Heart left ventricle (tissue), 16 donors: ENCODE measurements at regions not wholly inside any gene's neighbourhood (a gene's known extent, or its start where the extent isn't known, plus 50 kb on each side); places are given as distances from the start of the nearest gene placed in this dataset.

Experiments
- ATAC-seq, 4 donors: fragments of 200-7000 bp; cut with Tn5 transposase; one replicate each; pipeline ENCODE4 v1.9.1; 2020 to 2022; ENCODE audit warnings: moderate library complexity in 4 of 4, mild to moderate bottlenecking in 3 of 4, moderate number of reproducible peaks in 1 of 4
- DNase-seq, 5 donors: peaks; one replicate each; pipeline ENCODE4 v3.0.0-alpha.2; 2020
- H3K27ac ChIP-seq, 12 donors: fragments of 200-600 bp; sonication (generic) in 4 of 12; one replicate each; pipeline versions ENCODE4 v1.5.0 to v1.8.0; 2016 to 2022; ENCODE audit warnings: mild to moderate bottlenecking in 2 of 12
- H3K27me3 ChIP-seq, 9 donors: fragments of 200-600 bp; sonication (generic) in 2 of 9; one replicate each; pipeline versions ENCODE4 v1.5.1 to v1.8.0; 2016 to 2022; ENCODE audit warnings: mild to moderate bottlenecking in 3 of 9
- H3K36me3 ChIP-seq, 9 donors: fragments of 200-600 bp; sonication (generic) in 2 of 9; one replicate each; pipeline versions ENCODE4 v1.5.0 to v1.8.0; 2018 to 2022; ENCODE audit warnings: mild to moderate bottlenecking in 2 of 9
- H3K4me1 ChIP-seq, 12 donors: fragments of 200-600 bp; sonication (generic) in 4 of 12; one replicate each; pipeline versions ENCODE4 v1.5.0 to v1.8.0; 2016 to 2022; ENCODE audit warnings: mild to moderate bottlenecking in 3 of 12
- H3K4me3 ChIP-seq, 12 donors: fragments of 200-600 bp; sonication (generic) in 4 of 12; one replicate each; pipeline versions ENCODE4 v1.5.0 to v1.8.0; 2017 to 2022; ENCODE audit warnings: mild to moderate bottlenecking in 9 of 12, moderate library complexity in 4 of 12
- H3K9me3 ChIP-seq, 12 donors: fragments of 200-600 bp; sonication (generic) in 4 of 12; one replicate each; pipeline versions ENCODE4 v1.5.0 to v1.8.0; 2016 to 2022; ENCODE audit warnings: mild to moderate bottlenecking in 1 of 12
- POLR2A ChIP-seq, 2 donors: fragments of 450-650 bp; IDR thresholded peaks; one replicate each; pipeline ENCODE4 v1.6.1; 2017; ENCODE audit warnings: antibody characterized with exemption in 2 of 2, mild to moderate bottlenecking in 2 of 2, moderate library complexity in 2 of 2
- WGBS, 4 donors: extraction: QIAGEN DNeasy Blood & Tissue Kit in 2 of 4; methylation state at CpG; one replicate each; pipeline versions ENCODE4 v1.1.5 to v1.1.7; 2013 to 2018; 5-methylcytosine and 5-hydroxymethylcytosine counted together
- intact Hi-C, 10 donors: fragments of 100-400 bp; cut with DNase I; formaldehyde crosslinking; loops; one replicate each; pipeline versions ENCODE4 v1.11.1 to v1.14.2; 2022
- TF ChIP-seq, protein P1 (sequence below), 12 donors: fragments of 200-600 bp; sonication (generic) in 4 of 12; IDR thresholded peaks; one replicate each; pipeline versions ENCODE4 v1.5.0 to v1.8.0; 2018 to 2022; ENCODE audit warnings: antibody characterized with exemption in 12 of 12, mild to moderate bottlenecking in 5 of 12
- donor health status: ischemic (EF 13 %, LVEDD 7.1; RV severe dilation, severe dysfunction).
- donor health status: healthy with polysubstance abuse.
- donor health status: DM: no; HTN: yes; CAD: no.
- donor health status: DM: no; HTN: no; CAD: no.
- donor health status: ischemic (EF 25% LVEDD 6.9; RV normal size, moderate dysfunction).
- donor health status: ischemic (EF 25% LVEDD 5.7; RV mildly dilated, moderate dysfunction).
- donor health status: healthy.
- donor health status: DM: yes; HTN: yes; CAD: no.
- donor health status: ischemic (EF 35%, LVEDD 5.7; RV mildly dilated, moderate dysfunction).
- donor health status: nonischemic (EF 11% LVEDD 7.7; RV severe dilation, severe dysfunction).
- donor health status: DM: yes; HTN: yes; CAD: no.
- donor health status: PGD.
- donor health status: ischemic (EF 29% LVEDD 5.4; RV normal size, mild dysfunction).
- donor health status: nonischemic (EF 23%, LVEDD 6.1; RV moderate dilation, normal function).

DNA sequence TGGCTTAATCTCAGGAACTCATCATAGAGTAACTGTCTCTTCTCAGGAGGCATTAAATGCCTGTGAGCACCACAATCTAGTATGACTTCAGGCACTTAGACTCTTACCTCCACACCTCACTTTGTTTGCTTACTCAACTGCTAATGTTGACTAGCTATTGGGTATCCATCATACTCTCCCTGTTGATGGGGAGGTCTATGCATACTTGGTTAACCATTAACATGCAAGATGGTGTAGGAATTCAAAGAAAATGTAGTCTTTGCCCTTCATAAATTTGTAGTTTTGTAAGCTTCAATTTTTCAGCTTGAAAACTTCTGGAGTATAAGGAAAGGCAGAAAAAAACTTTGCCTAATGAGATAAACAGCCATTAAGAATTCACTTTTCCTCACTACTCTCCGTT, 501.0 kb upstream of the MARCKS start:
- Histone ChIP-seq H3K36me3 (no peaks in the 10 kb centered on the region), H3K27me3 (no peaks in the 10 kb centered on the region), H3K9me3 (no peaks in the 10 kb centered on the region), H3K4me1 (peaks cover 0 to 23% (median 11%) of the 10 kb centered on the region in 12 donors), H3K27ac (no peak overlapping the region), H3K4me3 (no peak overlapping the region)
- no peak for DNase-seq
- WGBS, 4 donors = 48 to 67% (median 62%) methylated on average over 1 of the region's 1 CpG
- intact Hi-C loops = no loop called here
- TF ChIP-seq, protein P1, sequence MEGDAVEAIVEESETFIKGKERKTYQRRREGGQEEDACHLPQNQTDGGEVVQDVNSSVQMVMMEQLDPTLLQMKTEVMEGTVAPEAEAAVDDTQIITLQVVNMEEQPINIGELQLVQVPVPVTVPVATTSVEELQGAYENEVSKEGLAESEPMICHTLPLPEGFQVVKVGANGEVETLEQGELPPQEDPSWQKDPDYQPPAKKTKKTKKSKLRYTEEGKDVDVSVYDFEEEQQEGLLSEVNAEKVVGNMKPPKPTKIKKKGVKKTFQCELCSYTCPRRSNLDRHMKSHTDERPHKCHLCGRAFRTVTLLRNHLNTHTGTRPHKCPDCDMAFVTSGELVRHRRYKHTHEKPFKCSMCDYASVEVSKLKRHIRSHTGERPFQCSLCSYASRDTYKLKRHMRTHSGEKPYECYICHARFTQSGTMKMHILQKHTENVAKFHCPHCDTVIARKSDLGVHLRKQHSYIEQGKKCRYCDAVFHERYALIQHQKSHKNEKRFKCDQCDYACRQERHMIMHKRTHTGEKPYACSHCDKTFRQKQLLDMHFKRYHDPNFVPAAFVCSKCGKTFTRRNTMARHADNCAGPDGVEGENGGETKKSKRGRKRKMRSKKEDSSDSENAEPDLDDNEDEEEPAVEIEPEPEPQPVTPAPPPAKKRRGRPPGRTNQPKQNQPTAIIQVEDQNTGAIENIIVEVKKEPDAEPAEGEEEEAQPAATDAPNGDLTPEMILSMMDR (IDR thresholded peaks at IDR 0.05) = no peak
- TF ChIP-seq POLR2A (IDR thresholded peaks at IDR 0.05) = no peak
- no peak for ATAC-seq

DNA sequence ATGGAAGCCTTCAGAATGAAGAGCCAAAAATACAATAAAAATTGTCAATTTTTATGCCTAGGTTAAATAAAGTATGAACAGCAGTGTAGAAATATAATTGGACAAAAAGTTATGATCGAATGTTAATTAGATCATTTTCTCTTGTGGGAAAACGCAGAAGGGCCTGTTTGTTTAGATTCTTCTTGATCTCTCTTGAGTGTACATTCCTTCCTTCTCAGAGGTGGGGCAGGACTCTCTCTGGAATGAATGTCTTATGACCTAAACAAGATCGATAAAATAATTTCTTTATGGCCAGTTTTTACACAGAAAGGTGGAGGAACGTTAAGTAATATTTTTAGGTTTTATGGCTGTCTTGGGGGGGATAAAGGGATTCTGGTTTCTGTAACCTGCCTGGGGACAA, 500.1 kb upstream of the MARCKS start:
- no peaks in the 10 kb centered on the region for H3K9me3 ChIP-seq
- H3K36me3 ChIP-seq = no peaks in the 10 kb centered on the region
- no peak overlapping the region for H3K27ac ChIP-seq
- DNase-seq (no peak), ATAC-seq (no peak)
- no peak overlapping the region for H3K4me3 ChIP-seq
- TF ChIP-seq POLR2A (IDR thresholded peaks at IDR 0.05) = no peak
- TF ChIP-seq, protein P1 (IDR thresholded peaks at IDR 0.05) = no peak
- H3K27me3 ChIP-seq = no peaks in the 10 kb centered on the region
- H3K4me1 ChIP-seq = peaks cover 0 to 14% (median 8%) of the 10 kb centered on the region in 12 donors
- intact Hi-C loops = no loop called here
- 90 to 94% (median 92%) methylated on average over 4 of the region's 4 CpGs for WGBS, 4 donors

DNA sequence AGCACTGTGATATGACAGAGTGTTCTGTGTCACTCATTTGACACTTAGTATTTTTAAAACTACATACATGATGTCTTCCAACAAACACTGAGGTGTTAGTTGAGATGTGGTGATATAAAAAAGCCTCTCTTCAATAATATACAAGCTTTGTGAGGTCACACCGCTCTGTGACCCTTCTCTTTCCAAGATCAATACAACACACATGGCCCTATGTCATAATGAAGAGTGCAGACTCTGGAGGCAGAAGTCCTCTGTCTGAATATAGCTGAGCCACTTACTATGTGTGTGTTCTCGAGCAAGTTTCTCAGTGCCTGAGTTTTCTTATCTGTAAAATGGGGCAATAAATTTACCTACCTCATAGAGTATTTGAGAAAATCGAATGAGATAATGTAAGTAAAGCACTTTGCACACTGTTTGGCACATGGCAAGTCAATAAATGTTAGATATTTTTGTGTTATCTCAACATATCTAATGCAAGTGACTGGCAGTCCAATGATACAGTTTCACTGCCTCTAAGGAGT, 499.0 kb upstream of the MARCKS start:
- no peaks in the 10 kb centered on the region for H3K9me3 ChIP-seq
- peaks cover 0 to 18% (median 6%) of the 10 kb centered on the region in 12 donors for H3K4me1 ChIP-seq
- ATAC-seq (no peak), DNase-seq (no peak)
- 92 to 98% (median 95%) methylated on average over 3 of the region's 3 CpGs for WGBS, 4 donors
- no peaks in the 10 kb centered on the region for H3K27me3 ChIP-seq
- H3K4me3 ChIP-seq = no peak overlapping the region
- H3K27ac ChIP-seq = no peak overlapping the region
- intact Hi-C loops = no loop called here
- H3K36me3 ChIP-seq = no peaks in the 10 kb centered on the region
- TF ChIP-seq, protein P1 (IDR thresholded peaks at IDR 0.05) = no peak
- no peak for TF ChIP-seq POLR2A (IDR thresholded peaks at IDR 0.05)

DNA sequence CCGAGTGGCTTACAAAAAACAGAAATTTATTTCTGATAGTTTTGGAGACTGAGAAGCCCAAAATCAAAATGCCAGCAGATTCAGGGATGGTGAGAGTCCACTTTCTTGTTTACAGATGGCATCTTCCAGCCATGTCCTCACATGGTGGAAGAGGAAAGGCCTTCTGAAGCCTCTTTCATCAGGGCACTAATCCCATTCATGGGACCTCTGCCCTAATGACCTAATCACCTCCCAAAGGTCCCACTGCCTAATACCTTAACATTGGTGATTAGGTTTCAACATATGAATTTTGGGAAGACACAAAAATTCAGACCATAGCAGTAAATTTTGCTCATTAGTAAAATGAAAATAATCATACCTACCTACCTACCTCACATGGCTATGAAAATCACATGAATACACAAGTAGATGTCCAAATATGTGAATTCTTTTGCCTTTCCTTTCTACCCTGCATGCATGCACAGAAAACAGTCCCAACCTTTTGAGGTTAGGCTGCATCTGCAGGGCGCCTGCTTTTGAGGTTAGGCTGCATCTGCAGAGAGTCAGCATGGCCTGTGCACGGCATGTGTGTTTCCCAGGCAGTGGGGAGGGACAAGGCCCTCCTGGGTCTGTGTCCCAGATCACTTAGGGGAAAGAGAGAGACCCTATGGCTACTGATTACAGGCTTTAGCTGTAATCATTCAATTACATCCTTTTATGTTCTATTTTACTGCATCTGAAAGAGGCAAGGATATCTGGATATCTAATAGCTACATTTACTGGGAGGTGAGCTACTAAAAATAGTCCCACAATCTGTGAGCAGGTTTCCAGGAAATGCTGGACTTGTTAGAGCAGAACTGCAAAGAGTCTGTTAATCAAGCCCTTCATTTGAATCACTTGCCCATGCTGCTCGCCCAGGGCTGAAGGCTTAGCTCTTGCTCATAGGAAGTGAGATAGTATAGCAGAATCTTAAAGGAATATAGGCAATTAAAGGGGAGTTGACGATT, 497.7 kb upstream of the MARCKS start:
- Histone ChIP-seq H3K36me3 (no peaks in the 10 kb centered on the region), H3K27me3 (no peaks in the 10 kb centered on the region), H3K4me3 (no peak overlapping the region), H3K27ac (peak overlapping the region in 3 of 12 donors; percentile 11 to 40 (median 30)), H3K9me3 (no peaks in the 10 kb centered on the region), H3K4me1 (peaks cover 0 to 32% (median 11%) of the 10 kb centered on the region in 12 donors)
- no peak for TF ChIP-seq POLR2A (IDR thresholded peaks at IDR 0.05)
- TF ChIP-seq, protein P1 (IDR thresholded peaks at IDR 0.05) = no peak
- 53 to 68% (median 61%) methylated on average over 5 of the region's 5 CpGs for WGBS, 4 donors
- intact Hi-C loops = no loop called here
- peak in 3 of 4 donors; percentile 49 to 64 (median 58) for ATAC-seq
- DNase-seq = peak in 2 of 5 donors; percentile 13 to 22
